Breast epithelium (tissue), 3 donors: ENCODE measurements at regions not wholly inside any gene's neighbourhood (a gene's known extent, or its start where the extent isn't known, plus 50 kb on each side); places are given as distances from the start of the nearest gene placed in this dataset.

ENCODE experiments used
- POLR2A ChIP-seq: fragments of 450-650 bp; IDR thresholded peaks from one replicate; pipeline ENCODE4 v1.6.1; 2016; ENCODE audit warnings: antibody characterized with exemption, mild to moderate bottlenecking, moderate library complexity
- TF ChIP-seq, protein P1 (sequence below), 3 donors: fragments of 450-650 bp; IDR thresholded peaks; one replicate each; pipeline ENCODE4 v1.5.1; 2016 to 2017; ENCODE audit warnings: antibody characterized with exemption in 3 of 3, mild to moderate bottlenecking in 3 of 3, moderate library complexity in 3 of 3

DNA sequence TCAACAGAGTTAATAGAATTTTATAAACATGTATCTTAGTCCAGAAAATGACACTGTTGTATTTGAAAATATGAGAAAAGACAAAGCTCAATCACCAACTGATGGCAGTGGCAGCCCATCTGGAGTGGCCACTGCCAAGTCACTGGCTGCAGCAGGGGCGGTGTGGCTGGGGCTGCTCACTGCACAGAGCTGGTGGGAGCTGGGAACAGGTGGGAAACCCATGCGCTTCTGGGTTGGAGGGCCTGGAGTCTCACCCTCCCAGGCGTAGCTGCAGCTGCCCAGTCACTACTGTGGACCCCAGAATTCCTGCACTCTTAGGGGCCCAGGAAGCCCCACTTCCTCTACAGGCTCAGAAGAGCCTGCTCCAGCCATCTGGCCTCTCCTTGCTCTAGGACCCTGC, 251.8 kb upstream of the NDST4 start:
- no peak for TF ChIP-seq POLR2A
- TF ChIP-seq, protein P1, sequence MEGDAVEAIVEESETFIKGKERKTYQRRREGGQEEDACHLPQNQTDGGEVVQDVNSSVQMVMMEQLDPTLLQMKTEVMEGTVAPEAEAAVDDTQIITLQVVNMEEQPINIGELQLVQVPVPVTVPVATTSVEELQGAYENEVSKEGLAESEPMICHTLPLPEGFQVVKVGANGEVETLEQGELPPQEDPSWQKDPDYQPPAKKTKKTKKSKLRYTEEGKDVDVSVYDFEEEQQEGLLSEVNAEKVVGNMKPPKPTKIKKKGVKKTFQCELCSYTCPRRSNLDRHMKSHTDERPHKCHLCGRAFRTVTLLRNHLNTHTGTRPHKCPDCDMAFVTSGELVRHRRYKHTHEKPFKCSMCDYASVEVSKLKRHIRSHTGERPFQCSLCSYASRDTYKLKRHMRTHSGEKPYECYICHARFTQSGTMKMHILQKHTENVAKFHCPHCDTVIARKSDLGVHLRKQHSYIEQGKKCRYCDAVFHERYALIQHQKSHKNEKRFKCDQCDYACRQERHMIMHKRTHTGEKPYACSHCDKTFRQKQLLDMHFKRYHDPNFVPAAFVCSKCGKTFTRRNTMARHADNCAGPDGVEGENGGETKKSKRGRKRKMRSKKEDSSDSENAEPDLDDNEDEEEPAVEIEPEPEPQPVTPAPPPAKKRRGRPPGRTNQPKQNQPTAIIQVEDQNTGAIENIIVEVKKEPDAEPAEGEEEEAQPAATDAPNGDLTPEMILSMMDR (IDR thresholded peaks at IDR 0.05), result no peak
